Pancreas (tissue), 10 donors: ENCODE measurements at regions not wholly inside any gene's neighbourhood (a gene's known extent, or its start where the extent isn't known, plus 50 kb on each side); places are given as distances from the start of the nearest gene placed in this dataset.

Source experiments
- ATAC-seq, 4 donors: fragments of 200-7000 bp; cut with Tn5 transposase; one replicate each; pipeline versions ENCODE4 v1.8.0 to v1.9.1; 2020; ENCODE audit warnings: mild to moderate bottlenecking in 4 of 4, moderate library complexity in 4 of 4
- DNase-seq, 6 donors: peaks; one replicate each; pipeline ENCODE4 v3.0.0-alpha.2; 2020
- FAIRE-seq: peaks from 2 replicates; lab custom pipeline; 2012; peaks lifted over from hg19 to GRCh38; lab: Jason Lieb, UNC
- H3K27ac ChIP-seq, 4 donors: fragments of 200-600 bp; sonication (generic); 1 replicate in 3 of 4; 2 replicates in 1 of 4; pipeline versions ENCODE4 v1.5.0 to v1.8.0; 2020
- H3K27me3 ChIP-seq, 4 donors: fragments of 200-600 bp; one replicate each; pipeline ENCODE4 v1.8.0; 2021
- H3K36me3 ChIP-seq, 3 donors: fragments of 200-600 bp; sonication (generic) in 1 of 3; one replicate each; pipeline versions ENCODE4 v1.5.0 to v1.8.0; 2020 to 2021
- H3K4me1 ChIP-seq, 3 donors: fragments of 200-600 bp; one replicate each; pipeline ENCODE4 v1.8.0; 2021
- H3K4me3 ChIP-seq, 4 donors: fragments of 200-600 bp; sonication (generic) in 2 of 4; one replicate each; pipeline versions ENCODE4 v1.5.0 to v1.8.0; 2020 to 2021
- H3K9me3 ChIP-seq, 4 donors: fragments of 200-600 bp; one replicate each; pipeline ENCODE4 v1.8.0; 2021
- WGBS, 2 donors: extraction: QIAGEN DNeasy Blood & Tissue Kit; methylation state at CpG; one replicate each; pipeline ENCODE4 v1.1.7; 2013; 5-methylcytosine and 5-hydroxymethylcytosine counted together
- intact Hi-C, 3 donors: fragments of 100-400 bp; cut with DNase I; formaldehyde crosslinking; loops; one replicate each; pipeline versions ENCODE4 v1.11.1 to v1.14.2; 2022
- TF ChIP-seq, protein P1 (sequence below), 4 donors: fragments of 200-600 bp; sonication (generic) in 3 of 4; IDR thresholded peaks; one replicate each; pipeline versions ENCODE4 v1.5.0 to v1.8.0; 2021; ENCODE audit warnings: antibody characterized with exemption in 4 of 4
- donor health status: healthy with polysubstance abuse.
- donor health status: DM: no; HTN: no; CAD: no; lungs with moderate emphysema.
- donor health status: DM: no; HTN: no; CAD: no.
- donor health status: control.
- donor health status: control.
- donor health status: Bipolar disorder and iron deficiency.
- donor health status: DM: yes; HTN: yes; CAD: no.
- donor health status: DM: no; HTN: no; CAD: no.
- donor health status: DM: no; HTN: no; CAD: no.
- donor health status: DM: yes; HTN: yes; CAD: no.

- peak in 2 of 6 donors; percentile 12 to 15 for DNase-seq
- no peak for ATAC-seq
- H3K27ac ChIP-seq: no peak overlapping the region
- 65 to 76% methylated on average over 12 of the region's 12 CpGs for WGBS, 2 donors
- H3K27me3 ChIP-seq: no peaks in the 10 kb centered on the region
- intact Hi-C loops: no loop called here
- no peaks in the 10 kb centered on the region for H3K4me1 ChIP-seq
- H3K9me3 ChIP-seq: no peaks in the 10 kb centered on the region
- FAIRE-seq: no peak
- TF ChIP-seq, protein P1, sequence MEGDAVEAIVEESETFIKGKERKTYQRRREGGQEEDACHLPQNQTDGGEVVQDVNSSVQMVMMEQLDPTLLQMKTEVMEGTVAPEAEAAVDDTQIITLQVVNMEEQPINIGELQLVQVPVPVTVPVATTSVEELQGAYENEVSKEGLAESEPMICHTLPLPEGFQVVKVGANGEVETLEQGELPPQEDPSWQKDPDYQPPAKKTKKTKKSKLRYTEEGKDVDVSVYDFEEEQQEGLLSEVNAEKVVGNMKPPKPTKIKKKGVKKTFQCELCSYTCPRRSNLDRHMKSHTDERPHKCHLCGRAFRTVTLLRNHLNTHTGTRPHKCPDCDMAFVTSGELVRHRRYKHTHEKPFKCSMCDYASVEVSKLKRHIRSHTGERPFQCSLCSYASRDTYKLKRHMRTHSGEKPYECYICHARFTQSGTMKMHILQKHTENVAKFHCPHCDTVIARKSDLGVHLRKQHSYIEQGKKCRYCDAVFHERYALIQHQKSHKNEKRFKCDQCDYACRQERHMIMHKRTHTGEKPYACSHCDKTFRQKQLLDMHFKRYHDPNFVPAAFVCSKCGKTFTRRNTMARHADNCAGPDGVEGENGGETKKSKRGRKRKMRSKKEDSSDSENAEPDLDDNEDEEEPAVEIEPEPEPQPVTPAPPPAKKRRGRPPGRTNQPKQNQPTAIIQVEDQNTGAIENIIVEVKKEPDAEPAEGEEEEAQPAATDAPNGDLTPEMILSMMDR (IDR thresholded peaks at IDR 0.05): no peak
- H3K36me3 ChIP-seq: no peaks in the 10 kb centered on the region
- no peak overlapping the region for H3K4me3 ChIP-seq
Measured at GRCh38 chr22:49206281-49206680, 621.4 kb downstream of the BRD1 start.

DNA sequence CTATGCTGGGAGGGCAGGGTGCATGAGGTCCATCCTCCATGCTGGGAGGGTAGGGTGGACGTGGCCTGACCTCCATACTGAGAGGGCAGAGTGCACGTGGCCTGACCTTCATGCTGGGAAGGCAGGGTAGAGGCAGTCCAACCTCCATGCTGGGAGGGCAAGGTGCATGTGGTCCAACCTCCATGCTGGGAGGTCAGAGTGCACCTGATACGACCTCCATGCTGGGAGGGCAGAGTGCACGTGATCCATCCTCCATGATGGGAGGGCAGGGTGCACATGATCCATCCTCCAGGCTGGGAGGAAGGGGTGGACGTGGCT, 622.2 kb downstream of the BRD1 start:
- no peaks in the 10 kb centered on the region for H3K36me3 ChIP-seq
- no peaks in the 10 kb centered on the region for H3K4me1 ChIP-seq
- no peak for ATAC-seq
- no peak overlapping the region for H3K4me3 ChIP-seq
- intact Hi-C loops: no loop called here
- H3K27me3 ChIP-seq: peaks cover 0 to 2% (median 1%) of the 10 kb centered on the region in 4 donors
- peak in 2 of 6 donors; percentile 21 to 52 for DNase-seq
- 42 to 52% methylated on average over 5 of the region's 5 CpGs for WGBS, 2 donors
- H3K27ac ChIP-seq: no peak overlapping the region
- TF ChIP-seq, protein P1 (IDR thresholded peaks at IDR 0.05): no peak
- H3K9me3 ChIP-seq: no peaks in the 10 kb centered on the region
- FAIRE-seq: no peak

- H3K9me3 ChIP-seq: no peaks in the 10 kb centered on the region
- no peaks in the 10 kb centered on the region for H3K4me1 ChIP-seq
- no peak for ATAC-seq
- H3K36me3 ChIP-seq: no peaks in the 10 kb centered on the region
- H3K4me3 ChIP-seq: no peak overlapping the region
- H3K27ac ChIP-seq: no peak overlapping the region
- TF ChIP-seq, protein P1 (IDR thresholded peaks at IDR 0.05): no peak
- WGBS, 2 donors: 74 to 79% methylated on average over 22 of the region's 22 CpGs
- intact Hi-C loops: no loop called here
- DNase-seq: peak in 2 of 6 donors; percentile 19 to 35
- no peak for FAIRE-seq
- peaks cover 0 to 5% (median 1%) of the 10 kb centered on the region in 4 donors for H3K27me3 ChIP-seq
Measured at GRCh38 chr22:49204599-49205482, 622.8 kb downstream of the BRD1 start.

- no peak overlapping the region for H3K4me3 ChIP-seq
- intact Hi-C loops: no loop called here
- H3K36me3 ChIP-seq: no peaks in the 10 kb centered on the region
- H3K27me3 ChIP-seq: peaks cover 0 to 5% (median 1%) of the 10 kb centered on the region in 4 donors
- TF ChIP-seq, protein P1 (IDR thresholded peaks at IDR 0.05): no peak
- H3K9me3 ChIP-seq: no peaks in the 10 kb centered on the region
- H3K4me1 ChIP-seq: no peaks in the 10 kb centered on the region
- H3K27ac ChIP-seq: no peak overlapping the region
- ATAC-seq (no peak), DNase-seq (peak in 2 of 6 donors; percentile 20 to 39), FAIRE-seq (no peak)
- WGBS, 2 donors: 65 to 71% methylated on average over 32 of the region's 32 CpGs
Measured at GRCh38 chr22:49203859-49204598, 623.6 kb downstream of the BRD1 start.
